GM23338 (cell line): ENCODE measurements at regions not wholly inside any gene's neighbourhood (a gene's known extent, or its start where the extent isn't known, plus 50 kb on each side); places are given as distances from the start of the nearest gene placed in this dataset.

ENCODE experiments used
- ATAC-seq: fragments of 200-7000 bp; cut with Tn5 transposase; 3 replicates; pipeline ENCODE4 v1.9.1; 2020
- DNase-seq: peaks from one replicate; pipeline ENCODE4 v3.0.0-alpha.2; 2015; ENCODE audit warnings: low spot score
- H2AFZ ChIP-seq: fragments of 200-600 bp; sonication (generic); 2 replicates; pipeline ENCODE4 v1.8.0; 2016; ENCODE audit warnings: antibody characterized with exemption, mild to moderate bottlenecking, moderate library complexity
- H3F3A ChIP-seq: fragments of 200-600 bp; sonication (generic); replicated peaks from 2 replicates; pipeline ENCODE4 v1.8.0; 2017; ENCODE audit warnings: antibody characterized with exemption, mixed run types, low read depth
- H3K27ac ChIP-seq: fragments of 200-600 bp; sonication (generic); 2 replicates; pipeline ENCODE4 v1.6.1; 2016; ENCODE audit warnings: low read depth
- H3K27me3 ChIP-seq: fragments of 200-600 bp; sonication (generic); 2 replicates; pipeline ENCODE4 v1.8.0; 2016; ENCODE audit warnings: mild to moderate bottlenecking, mixed run types, moderate library complexity; ENCODE audit not compliant: insufficient read depth
- H3K36me3 ChIP-seq: fragments of 200-600 bp; sonication (generic); 2 replicates; pipeline ENCODE4 v1.8.0; 2016; ENCODE audit warnings: mild to moderate bottlenecking; ENCODE audit not compliant: insufficient read depth
- H3K4me1 ChIP-seq: fragments of 200-600 bp; sonication (generic); 2 replicates; pipeline ENCODE4 v1.8.0; 2016; ENCODE audit warnings: mild to moderate bottlenecking, moderate library complexity; ENCODE audit not compliant: insufficient read depth
- H3K4me2 ChIP-seq: fragments of 200-600 bp; sonication (generic); 2 replicates; pipeline ENCODE4 v1.7.1; 2017; ENCODE audit warnings: mixed run types
- H3K4me3 ChIP-seq: fragments of 200-600 bp; sonication (generic); 2 replicates; pipeline ENCODE4 v1.6.1; 2016; ENCODE audit warnings: mixed run types
- H3K79me2 ChIP-seq: fragments of 200-600 bp; sonication (generic); replicated peaks from 2 replicates; pipeline ENCODE4 v1.8.0; 2017; ENCODE audit warnings: mild to moderate bottlenecking; ENCODE audit not compliant: insufficient read depth
- H3K9me2 ChIP-seq: fragments of 200-600 bp; sonication (generic); 2 replicates; pipeline ENCODE4 v1.8.0; 2017; ENCODE audit not compliant: insufficient read depth
- H4K20me1 ChIP-seq: fragments of 200-600 bp; sonication (generic); replicated peaks from 2 replicates; pipeline ENCODE4 v1.8.0; 2017; ENCODE audit warnings: mild to moderate bottlenecking; ENCODE audit not compliant: insufficient read depth
- H3K27ac Mint-ChIP-seq: 2 replicates; pipeline ENCODE4 v1.8.0; 2020; ENCODE audit warnings: inconsistent platforms, mild to moderate bottlenecking, moderate library complexity, mixed read lengths
- H3K27me3 Mint-ChIP-seq: 3 replicates; pipeline ENCODE4 v1.8.0; 2022; ENCODE audit warnings: low read depth, mild to moderate bottlenecking, moderate library complexity, mixed read lengths, inconsistent platforms; ENCODE audit not compliant: insufficient read depth, poor library complexity
- H3K36me3 Mint-ChIP-seq: 3 replicates; pipeline ENCODE4 v1.8.0; 2021; ENCODE audit warnings: low read depth, mild to moderate bottlenecking, inconsistent platforms, moderate library complexity, mixed read lengths
- H3K4me1 Mint-ChIP-seq: 3 replicates; pipeline ENCODE4 v1.8.0; 2020; ENCODE audit warnings: mild to moderate bottlenecking, inconsistent platforms, mixed read lengths
- H3K4me3 Mint-ChIP-seq: 3 replicates; pipeline ENCODE4 v1.8.0; 2021; ENCODE audit warnings: moderate library complexity, mild to moderate bottlenecking, inconsistent platforms, mixed read lengths
- H3K9me3 Mint-ChIP-seq: 3 replicates; pipeline ENCODE4 v1.8.0; 2020; ENCODE audit warnings: moderate library complexity, mild to moderate bottlenecking, inconsistent platforms, mixed read lengths
- CREB1 ChIP-seq: fragments of 250-450 bp; sonication (Bioruptor Pico); IDR thresholded peaks from 2 replicates; pipeline ENCODE4 v1.5.0; 2020; ENCODE audit warnings: low read depth, mild to moderate bottlenecking, moderate library complexity
- EZH2phosphoT487 ChIP-seq: fragments of 200-600 bp; sonication (generic); IDR thresholded peaks from one replicate; pipeline ENCODE4 v1.8.1; 2018; ENCODE audit warnings: antibody characterized with exemption; ENCODE audit not compliant: unreplicated experiment
- JUNB ChIP-seq: IDR thresholded peaks from one replicate; pipeline ENCODE4 v1.6.1; 2016; ENCODE audit warnings: antibody characterized with exemption; ENCODE audit not compliant: unreplicated experiment
- POLR2AphosphoS5 ChIP-seq: IDR thresholded peaks from 2 replicates; pipeline ENCODE4 v1.6.1; 2016; ENCODE audit warnings: antibody characterized with exemption, low read depth
- TF ChIP-seq, protein P1 (sequence below): fragments of 250-450 bp; sonication (Bioruptor Pico); IDR thresholded peaks from 2 replicates; pipeline ENCODE4 v1.5.0; 2020; ENCODE audit warnings: mild to moderate bottlenecking, moderate library complexity
- TF ChIP-seq, protein P2 (sequence below): IDR thresholded peaks from one replicate; pipeline ENCODE4 v1.6.1; 2018; ENCODE audit warnings: antibody characterized with exemption; ENCODE audit not compliant: unreplicated experiment
- TF ChIP-seq, protein P3 (sequence below): IDR thresholded peaks from 2 replicates; pipeline ENCODE4 v1.6.1; 2016; ENCODE audit warnings: antibody characterized with exemption

DNA sequence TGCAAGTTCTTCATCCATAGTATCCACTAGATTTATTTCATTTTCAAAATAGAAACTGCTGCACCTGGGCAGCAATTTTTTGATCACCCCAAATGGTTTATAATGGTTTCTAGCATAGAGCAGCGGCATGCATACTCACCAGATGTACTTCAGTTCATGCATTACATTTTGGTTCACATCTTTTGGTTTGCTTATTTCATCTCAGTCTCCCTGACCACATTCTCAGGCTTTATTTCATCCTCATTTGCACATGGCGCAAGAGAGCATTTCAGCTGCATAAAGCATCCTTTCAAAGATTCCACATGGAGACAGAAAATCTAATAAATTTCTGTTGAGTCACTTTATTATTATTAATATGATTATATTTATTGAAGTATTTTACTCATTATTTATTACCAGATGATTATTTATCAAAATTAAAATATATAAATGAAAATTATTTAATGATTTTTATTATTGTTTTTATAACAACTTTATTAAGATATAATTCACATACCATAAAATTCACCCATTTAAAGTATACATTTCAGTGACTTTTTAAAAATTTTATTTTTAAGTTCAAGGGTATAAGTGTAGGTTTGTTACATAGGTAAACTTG is 284.6 kb downstream of the TXNL1 start:
- ATAC-seq (no peak), DNase-seq (no peak)
- Histone ChIP-seq H3K4me1 (no peaks in the 10 kb centered on the region), H2AFZ (no peak overlapping the region), H3K4me3 (no peak overlapping the region), H3K27me3 (no peaks in the 10 kb centered on the region), H3K27ac (no peak overlapping the region), H4K20me1 (no peaks in the 10 kb centered on the region), H3K4me2 (no peak overlapping the region), H3F3A (no peaks in the 10 kb centered on the region), H3K9me2 (peaks cover 6% of the 10 kb centered on the region; the same call in 1 of the 2 replicates), H3K36me3 (no peaks in the 10 kb centered on the region; the same call in 1 of the 2 replicates), H3K79me2 (no peaks in the 10 kb centered on the region)
- Mint-ChIP-seq H3K9me3 (peaks cover 19% of the 10 kb centered on the region), H3K4me1 (no peaks in the 10 kb centered on the region; the same call in 2 of the 3 replicates), H3K27me3 (peaks cover 3% of the 10 kb centered on the region), H3K36me3 (peaks cover 15% of the 10 kb centered on the region), H3K4me3 (no peak overlapping the region), H3K27ac (no peak overlapping the region)
- TF ChIP-seq CREB1, result no peak
- no peak for TF ChIP-seq POLR2AphosphoS5
- TF ChIP-seq, protein P1, sequence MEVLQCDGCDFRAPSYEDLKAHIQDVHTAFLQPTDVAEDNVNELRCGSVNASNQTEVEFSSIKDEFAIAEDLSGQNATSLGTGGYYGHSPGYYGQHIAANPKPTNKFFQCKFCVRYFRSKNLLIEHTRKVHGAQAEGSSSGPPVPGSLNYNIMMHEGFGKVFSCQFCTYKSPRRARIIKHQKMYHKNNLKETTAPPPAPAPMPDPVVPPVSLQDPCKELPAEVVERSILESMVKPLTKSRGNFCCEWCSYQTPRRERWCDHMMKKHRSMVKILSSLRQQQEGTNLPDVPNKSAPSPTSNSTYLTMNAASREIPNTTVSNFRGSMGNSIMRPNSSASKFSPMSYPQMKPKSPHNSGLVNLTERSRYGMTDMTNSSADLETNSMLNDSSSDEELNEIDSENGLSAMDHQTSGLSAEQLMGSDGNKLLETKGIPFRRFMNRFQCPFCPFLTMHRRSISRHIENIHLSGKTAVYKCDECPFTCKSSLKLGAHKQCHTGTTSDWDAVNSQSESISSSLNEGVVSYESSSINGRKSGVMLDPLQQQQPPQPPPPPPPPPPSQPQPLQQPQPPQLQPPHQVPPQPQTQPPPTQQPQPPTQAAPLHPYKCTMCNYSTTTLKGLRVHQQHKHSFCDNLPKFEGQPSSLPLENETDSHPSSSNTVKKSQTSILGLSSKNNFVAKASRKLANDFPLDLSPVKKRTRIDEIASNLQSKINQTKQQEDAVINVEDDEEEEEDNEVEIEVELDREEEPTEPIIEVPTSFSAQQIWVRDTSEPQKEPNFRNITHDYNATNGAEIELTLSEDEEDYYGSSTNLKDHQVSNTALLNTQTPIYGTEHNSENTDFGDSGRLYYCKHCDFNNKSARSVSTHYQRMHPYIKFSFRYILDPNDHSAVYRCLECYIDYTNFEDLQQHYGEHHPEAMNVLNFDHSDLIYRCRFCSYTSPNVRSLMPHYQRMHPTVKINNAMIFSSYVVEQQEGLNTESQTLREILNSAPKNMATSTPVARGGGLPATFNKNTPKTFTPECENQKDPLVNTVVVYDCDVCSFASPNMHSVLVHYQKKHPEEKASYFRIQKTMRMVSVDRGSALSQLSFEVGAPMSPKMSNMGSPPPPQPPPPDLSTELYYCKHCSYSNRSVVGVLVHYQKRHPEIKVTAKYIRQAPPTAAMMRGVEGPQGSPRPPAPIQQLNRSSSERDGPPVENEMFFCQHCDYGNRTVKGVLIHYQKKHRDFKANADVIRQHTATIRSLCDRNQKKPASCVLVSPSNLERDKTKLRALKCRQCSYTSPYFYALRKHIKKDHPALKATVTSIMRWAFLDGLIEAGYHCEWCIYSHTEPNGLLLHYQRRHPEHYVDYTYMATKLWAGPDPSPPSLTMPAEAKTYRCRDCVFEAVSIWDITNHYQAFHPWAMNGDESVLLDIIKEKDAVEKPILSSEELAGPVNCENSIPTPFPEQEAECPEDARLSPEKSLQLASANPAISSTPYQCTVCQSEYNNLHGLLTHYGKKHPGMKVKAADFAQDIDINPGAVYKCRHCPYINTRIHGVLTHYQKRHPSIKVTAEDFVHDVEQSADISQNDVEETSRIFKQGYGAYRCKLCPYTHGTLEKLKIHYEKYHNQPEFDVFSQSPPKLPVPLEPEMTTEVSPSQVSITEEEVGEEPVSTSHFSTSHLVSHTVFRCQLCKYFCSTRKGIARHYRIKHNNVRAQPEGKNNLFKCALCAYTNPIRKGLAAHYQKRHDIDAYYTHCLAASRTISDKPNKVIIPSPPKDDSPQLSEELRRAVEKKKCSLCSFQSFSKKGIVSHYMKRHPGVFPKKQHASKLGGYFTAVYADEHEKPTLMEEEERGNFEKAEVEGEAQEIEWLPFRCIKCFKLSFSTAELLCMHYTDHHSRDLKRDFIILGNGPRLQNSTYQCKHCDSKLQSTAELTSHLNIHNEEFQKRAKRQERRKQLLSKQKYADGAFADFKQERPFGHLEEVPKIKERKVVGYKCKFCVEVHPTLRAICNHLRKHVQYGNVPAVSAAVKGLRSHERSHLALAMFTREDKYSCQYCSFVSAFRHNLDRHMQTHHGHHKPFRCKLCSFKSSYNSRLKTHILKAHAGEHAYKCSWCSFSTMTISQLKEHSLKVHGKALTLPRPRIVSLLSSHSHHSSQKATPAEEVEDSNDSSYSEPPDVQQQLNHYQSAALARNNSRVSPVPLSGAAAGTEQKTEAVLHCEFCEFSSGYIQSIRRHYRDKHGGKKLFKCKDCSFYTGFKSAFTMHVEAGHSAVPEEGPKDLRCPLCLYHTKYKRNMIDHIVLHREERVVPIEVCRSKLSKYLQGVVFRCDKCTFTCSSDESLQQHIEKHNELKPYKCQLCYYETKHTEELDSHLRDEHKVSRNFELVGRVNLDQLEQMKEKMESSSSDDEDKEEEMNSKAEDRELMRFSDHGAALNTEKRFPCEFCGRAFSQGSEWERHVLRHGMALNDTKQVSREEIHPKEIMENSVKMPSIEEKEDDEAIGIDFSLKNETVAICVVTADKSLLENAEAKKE (CRISPR knock-in tag), result no peak
- TF ChIP-seq, protein P2, sequence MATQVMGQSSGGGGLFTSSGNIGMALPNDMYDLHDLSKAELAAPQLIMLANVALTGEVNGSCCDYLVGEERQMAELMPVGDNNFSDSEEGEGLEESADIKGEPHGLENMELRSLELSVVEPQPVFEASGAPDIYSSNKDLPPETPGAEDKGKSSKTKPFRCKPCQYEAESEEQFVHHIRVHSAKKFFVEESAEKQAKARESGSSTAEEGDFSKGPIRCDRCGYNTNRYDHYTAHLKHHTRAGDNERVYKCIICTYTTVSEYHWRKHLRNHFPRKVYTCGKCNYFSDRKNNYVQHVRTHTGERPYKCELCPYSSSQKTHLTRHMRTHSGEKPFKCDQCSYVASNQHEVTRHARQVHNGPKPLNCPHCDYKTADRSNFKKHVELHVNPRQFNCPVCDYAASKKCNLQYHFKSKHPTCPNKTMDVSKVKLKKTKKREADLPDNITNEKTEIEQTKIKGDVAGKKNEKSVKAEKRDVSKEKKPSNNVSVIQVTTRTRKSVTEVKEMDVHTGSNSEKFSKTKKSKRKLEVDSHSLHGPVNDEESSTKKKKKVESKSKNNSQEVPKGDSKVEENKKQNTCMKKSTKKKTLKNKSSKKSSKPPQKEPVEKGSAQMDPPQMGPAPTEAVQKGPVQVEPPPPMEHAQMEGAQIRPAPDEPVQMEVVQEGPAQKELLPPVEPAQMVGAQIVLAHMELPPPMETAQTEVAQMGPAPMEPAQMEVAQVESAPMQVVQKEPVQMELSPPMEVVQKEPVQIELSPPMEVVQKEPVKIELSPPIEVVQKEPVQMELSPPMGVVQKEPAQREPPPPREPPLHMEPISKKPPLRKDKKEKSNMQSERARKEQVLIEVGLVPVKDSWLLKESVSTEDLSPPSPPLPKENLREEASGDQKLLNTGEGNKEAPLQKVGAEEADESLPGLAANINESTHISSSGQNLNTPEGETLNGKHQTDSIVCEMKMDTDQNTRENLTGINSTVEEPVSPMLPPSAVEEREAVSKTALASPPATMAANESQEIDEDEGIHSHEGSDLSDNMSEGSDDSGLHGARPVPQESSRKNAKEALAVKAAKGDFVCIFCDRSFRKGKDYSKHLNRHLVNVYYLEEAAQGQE, result no peak
- no peak for TF ChIP-seq EZH2phosphoT487
- TF ChIP-seq JUNB, result no peak
- TF ChIP-seq, protein P3, sequence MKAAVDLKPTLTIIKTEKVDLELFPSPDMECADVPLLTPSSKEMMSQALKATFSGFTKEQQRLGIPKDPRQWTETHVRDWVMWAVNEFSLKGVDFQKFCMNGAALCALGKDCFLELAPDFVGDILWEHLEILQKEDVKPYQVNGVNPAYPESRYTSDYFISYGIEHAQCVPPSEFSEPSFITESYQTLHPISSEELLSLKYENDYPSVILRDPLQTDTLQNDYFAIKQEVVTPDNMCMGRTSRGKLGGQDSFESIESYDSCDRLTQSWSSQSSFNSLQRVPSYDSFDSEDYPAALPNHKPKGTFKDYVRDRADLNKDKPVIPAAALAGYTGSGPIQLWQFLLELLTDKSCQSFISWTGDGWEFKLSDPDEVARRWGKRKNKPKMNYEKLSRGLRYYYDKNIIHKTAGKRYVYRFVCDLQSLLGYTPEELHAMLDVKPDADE, result no peak
